ENCODE measurements at regions not wholly inside any gene's neighbourhood (a gene's known extent, or its start where the extent isn't known, plus 50 kb on each side); places are given as distances from the start of the nearest gene placed in this dataset.

GRCh38 chr7:124536156-124536762 lies 229.3 kb downstream of the GPR37 start:
- no TSS peak for BruUV-seq (replicated peaks)
- Mint-ChIP-seq H3K27ac (ENCODE audit: low read depth, unreplicated experiment) (peak overlapping the region; percentile 5), H3K4me3 (ENCODE audit: unreplicated experiment) (no peak overlapping the region), H3K9me3 (ENCODE audit: unreplicated experiment) (no peaks in the 10 kb centered on the region), H3K36me3 (ENCODE audit: insufficient read depth, unreplicated experiment) (no peaks in the 10 kb centered on the region), H3K4me1 (ENCODE audit: insufficient read depth, unreplicated experiment) (peaks cover 9% of the 10 kb centered on the region), H3K27me3 (ENCODE audit: insufficient read depth, unreplicated experiment) (no peaks in the 10 kb centered on the region)
- intact Hi-C loops (cut with micrococcal nuclease), result no loop called here
- DNase-seq (ENCODE audit: unreplicated experiment), result peak; percentile 22
- no peak for TF ChIP-seq CTCF (IDR thresholded peaks at IDR 0.05; ENCODE audit: unreplicated experiment)
- ChIA-PET POLR2A (interaction anchor here (0.9 kb wide), 1 partner anchor 30 kb away, joined by 3 read pairs; no protein-coding TSS in a partner anchor), CTCF (interaction anchor here (1.1 kb wide), 1 partner anchor 230 kb away, joined by 4 read pairs; no protein-coding TSS in a partner anchor)

- H3K27ac Mint-ChIP-seq (ENCODE audit: low read depth, unreplicated experiment), result no peak overlapping the region
- ChIA-PET CTCF (interaction anchor here (0.6 kb wide), 1 partner anchor 269 kb away, joined by 3 read pairs; no protein-coding TSS in a partner anchor), POLR2A (no interaction called here)
- H3K4me1 Mint-ChIP-seq (ENCODE audit: insufficient read depth, unreplicated experiment), result peaks cover 9% of the 10 kb centered on the region
- DNase-seq (ENCODE audit: unreplicated experiment), result no peak
- intact Hi-C loops (cut with micrococcal nuclease), result no loop called here
- no peak for TF ChIP-seq CTCF (IDR thresholded peaks at IDR 0.05; ENCODE audit: unreplicated experiment)
- no peaks in the 10 kb centered on the region for H3K36me3 Mint-ChIP-seq (ENCODE audit: insufficient read depth, unreplicated experiment)
- no peaks in the 10 kb centered on the region for H3K27me3 Mint-ChIP-seq (ENCODE audit: insufficient read depth, unreplicated experiment)
- no peaks in the 10 kb centered on the region for H3K9me3 Mint-ChIP-seq (ENCODE audit: unreplicated experiment)
- no peak overlapping the region for H3K4me3 Mint-ChIP-seq (ENCODE audit: unreplicated experiment)
- BruUV-seq (replicated peaks), result no TSS peak
These were observed 233.4 kb downstream of the GPR37 start for GRCh38 chr7:124532166-124532565.

- Mint-ChIP-seq H3K4me3 (ENCODE audit: unreplicated experiment) (no peak overlapping the region), H3K4me1 (ENCODE audit: insufficient read depth, unreplicated experiment) (no peaks in the 10 kb centered on the region), H3K9me3 (ENCODE audit: unreplicated experiment) (no peaks in the 10 kb centered on the region), H3K27me3 (ENCODE audit: insufficient read depth, unreplicated experiment) (no peaks in the 10 kb centered on the region), H3K36me3 (ENCODE audit: insufficient read depth, unreplicated experiment) (no peaks in the 10 kb centered on the region), H3K27ac (ENCODE audit: low read depth, unreplicated experiment) (no peak overlapping the region)
- ChIA-PET CTCF (no interaction called here), POLR2A (no interaction called here)
- TF ChIP-seq CTCF (IDR thresholded peaks at IDR 0.05; ENCODE audit: unreplicated experiment), result no peak
- no TSS peak for BruUV-seq (replicated peaks)
- no peak for DNase-seq (ENCODE audit: unreplicated experiment)
- intact Hi-C loops (cut with micrococcal nuclease), result no loop called here
These were observed 248.7 kb downstream of the GPR37 start for GRCh38 chr7:124516911-124517310.

DNA sequence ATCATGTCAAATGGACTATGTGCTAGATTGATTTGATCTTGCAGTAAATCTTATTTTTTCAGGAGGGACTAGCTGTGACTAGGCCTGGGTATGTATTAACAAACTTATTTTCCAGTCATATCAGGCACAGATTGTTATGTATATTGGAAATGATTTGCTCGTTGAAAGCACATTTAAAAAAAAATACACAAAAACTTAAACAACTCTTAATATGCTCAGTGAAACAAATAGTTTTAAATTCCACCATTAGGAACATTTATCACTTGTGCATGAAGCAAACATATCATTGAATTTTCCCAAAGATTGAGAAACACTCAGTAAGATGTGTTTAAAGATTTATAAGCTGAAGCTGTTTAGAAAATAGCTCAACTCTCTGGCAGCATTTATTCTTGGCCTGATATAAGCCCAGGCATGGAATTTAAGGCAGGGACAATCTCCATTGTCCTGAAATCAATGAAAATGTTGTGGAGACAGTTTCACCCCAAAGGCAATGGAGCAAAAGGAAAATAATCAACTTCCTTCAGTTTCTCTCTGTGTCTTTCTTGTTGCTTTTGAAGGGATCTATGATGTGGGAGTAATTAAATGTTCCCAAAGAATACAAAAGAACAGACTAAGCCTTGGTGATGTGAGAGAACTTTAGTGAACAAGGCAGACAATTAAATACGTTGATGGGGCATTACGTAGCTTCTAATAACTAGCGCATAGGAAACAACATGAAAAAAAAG lies 250.3 kb downstream of the GPR37 start:
- Mint-ChIP-seq H3K9me3 (ENCODE audit: unreplicated experiment) (no peaks in the 10 kb centered on the region), H3K4me1 (ENCODE audit: insufficient read depth, unreplicated experiment) (no peaks in the 10 kb centered on the region), H3K27me3 (ENCODE audit: insufficient read depth, unreplicated experiment) (no peaks in the 10 kb centered on the region), H3K36me3 (ENCODE audit: insufficient read depth, unreplicated experiment) (no peaks in the 10 kb centered on the region), H3K4me3 (ENCODE audit: unreplicated experiment) (no peak overlapping the region), H3K27ac (ENCODE audit: low read depth, unreplicated experiment) (no peak overlapping the region)
- no TSS peak for BruUV-seq (replicated peaks)
- TF ChIP-seq CTCF (IDR thresholded peaks at IDR 0.05; ENCODE audit: unreplicated experiment), result no peak
- ChIA-PET POLR2A (no interaction called here), CTCF (no interaction called here)
- intact Hi-C loops (cut with micrococcal nuclease), result no loop called here
- no peak for DNase-seq (ENCODE audit: unreplicated experiment)

Measured in MCF 10A (cell line).